SK-N-MC (cell line): ENCODE measurements at regions not wholly inside any gene's neighbourhood (a gene's known extent, or its start where the extent isn't known, plus 50 kb on each side); places are given as distances from the start of the nearest gene placed in this dataset.

Experiments
- DNase-seq: peaks from one replicate; pipeline ENCODE4 v3.0.0-alpha.2; 2011; ENCODE audit warnings: low read depth, low spot score
- H3K27ac ChIP-seq: fragments of 200-600 bp; sonication (generic); 2 replicates; pipeline ENCODE4 v1.5.1; 2016; ENCODE audit warnings: mixed run types
- H3K36me3 ChIP-seq: fragments of 200-600 bp; sonication (generic); 2 replicates; pipeline ENCODE4 v1.6.1; 2017; ENCODE audit warnings: antibody characterized with exemption, low read length, mixed read lengths; ENCODE audit not compliant: insufficient read depth
- H3K4me3 ChIP-seq: fragments of 200-600 bp; sonication (generic); 2 replicates; pipeline ENCODE4 v1.5.1; 2016
- H3K9ac ChIP-seq: fragments of 200-600 bp; sonication (generic); 2 replicates; pipeline ENCODE4 v1.8.0; 2017; ENCODE audit warnings: mixed run types, mixed read lengths; ENCODE audit not compliant: insufficient read length
- H3K9me3 ChIP-seq: fragments of 200-600 bp; sonication (generic); 2 replicates; pipeline ENCODE4 v1.6.1; 2017; ENCODE audit warnings: low read depth, mild to moderate bottlenecking, antibody characterized with exemption, low read length, moderate library complexity, mixed read lengths
- EZH2 ChIP-seq: fragments of 200-600 bp; sonication (generic); IDR thresholded peaks from one replicate; pipeline ENCODE4 v1.6.1; 2017; ENCODE audit warnings: antibody characterized with exemption
- FOXP2 ChIP-seq: optimal IDR thresholded peaks from 2 replicates; pipeline ENCODE3; 2011; ENCODE audit warnings: mild to moderate bottlenecking, moderate library complexity; ENCODE audit not compliant: insufficient read depth; ENCODE audit errors: extremely low read length, control extremely low read depth
- POLR2AphosphoS5 ChIP-seq: IDR thresholded peaks from 2 replicates; pipeline ENCODE4 v1.6.1; 2012; ENCODE audit warnings: mild to moderate bottlenecking, low read depth, low read length, borderline replicate concordance

GRCh38 chr20:60869625-60870024 is 382.4 kb upstream of the CDH4 start:
- H3K9ac ChIP-seq, result no peak overlapping the region
- H3K36me3 ChIP-seq, result no peaks in the 10 kb centered on the region
- H3K4me3 ChIP-seq, result no peak overlapping the region
- H3K27ac ChIP-seq, result no peak overlapping the region
- no peaks in the 10 kb centered on the region for H3K9me3 ChIP-seq
- DNase-seq, result no peak
- TF ChIP-seq EZH2 (no peak), POLR2AphosphoS5 (no peak), FOXP2 (no peak)

- Histone ChIP-seq H3K36me3 (no peaks in the 10 kb centered on the region), H3K9me3 (no peaks in the 10 kb centered on the region), H3K9ac (no peak overlapping the region), H3K4me3 (no peak overlapping the region), H3K27ac (no peak overlapping the region)
- no peak for DNase-seq
- TF ChIP-seq EZH2, result no peak
Observed at GRCh38 chr20:60870040-60870439, 382.0 kb upstream of the CDH4 start.

- no peak overlapping the region for H3K9ac ChIP-seq
- H3K36me3 ChIP-seq, result no peaks in the 10 kb centered on the region
- H3K27ac ChIP-seq, result no peak overlapping the region
- no peaks in the 10 kb centered on the region for H3K9me3 ChIP-seq
- no peak for DNase-seq
- TF ChIP-seq POLR2AphosphoS5 (no peak), FOXP2 (no peak), EZH2 (no peak)
- H3K4me3 ChIP-seq, result no peak overlapping the region
Observed at GRCh38 chr20:60872224-60872623, 379.8 kb upstream of the CDH4 start.

GRCh38 chr20:60877071-60877857 is 374.8 kb upstream of the CDH4 start:
- Histone ChIP-seq H3K36me3 (no peaks in the 10 kb centered on the region), H3K27ac (no peak overlapping the region), H3K9ac (no peak overlapping the region), H3K9me3 (no peaks in the 10 kb centered on the region), H3K4me3 (no peak overlapping the region)
- TF ChIP-seq EZH2 (no peak), FOXP2 (no peak), POLR2AphosphoS5 (no peak)
- DNase-seq, result no peak

GRCh38 chr20:60882836-60883235 is 369.2 kb upstream of the CDH4 start:
- Histone ChIP-seq H3K9me3 (no peaks in the 10 kb centered on the region), H3K36me3 (no peaks in the 10 kb centered on the region), H3K27ac (no peak overlapping the region), H3K9ac (no peak overlapping the region), H3K4me3 (no peak overlapping the region)
- no peak for DNase-seq
- TF ChIP-seq EZH2 (no peak), POLR2AphosphoS5 (no peak)

GRCh38 chr20:60883496-60883895 is 368.6 kb upstream of the CDH4 start:
- no peak for DNase-seq
- no peak overlapping the region for H3K27ac ChIP-seq
- H3K9me3 ChIP-seq, result no peaks in the 10 kb centered on the region
- TF ChIP-seq FOXP2 (no peak), POLR2AphosphoS5 (no peak), EZH2 (no peak)
- no peak overlapping the region for H3K4me3 ChIP-seq
- no peak overlapping the region for H3K9ac ChIP-seq
- H3K36me3 ChIP-seq, result no peaks in the 10 kb centered on the region

- no peak for DNase-seq
- Histone ChIP-seq H3K27ac (no peak overlapping the region), H3K9me3 (no peaks in the 10 kb centered on the region), H3K36me3 (no peaks in the 10 kb centered on the region), H3K9ac (no peak overlapping the region), H3K4me3 (no peak overlapping the region)
- TF ChIP-seq EZH2, result no peak
- TF ChIP-seq POLR2AphosphoS5, result no peak
- TF ChIP-seq FOXP2, result no peak
Observed at GRCh38 chr20:60884277-60884676, 367.8 kb upstream of the CDH4 start.

- no peaks in the 10 kb centered on the region for H3K9me3 ChIP-seq
Observed at GRCh38 chr20:60888771-60889170, 363.3 kb upstream of the CDH4 start.

GRCh38 chr20:60892095-60892813 is 359.8 kb upstream of the CDH4 start:
- Histone ChIP-seq H3K27ac (no peak overlapping the region), H3K36me3 (no peaks in the 10 kb centered on the region), H3K9ac (no peak overlapping the region), H3K9me3 (no peaks in the 10 kb centered on the region), H3K4me3 (no peak overlapping the region)
- DNase-seq, result no peak
- TF ChIP-seq FOXP2, result no peak

More at GRCh38 chr20:60888771-60889170, 363.3 kb upstream of the CDH4 start:
- Histone ChIP-seq H3K4me3 (no peak overlapping the region), H3K9ac (no peak overlapping the region), H3K36me3 (no peaks in the 10 kb centered on the region), H3K27ac (no peak overlapping the region)
- TF ChIP-seq FOXP2 (no peak), EZH2 (peak; percentile 47)
- no peak for DNase-seq
